Psoas muscle (tissue), 7 donors: ENCODE measurements at regions not wholly inside any gene's neighbourhood (a gene's known extent, or its start where the extent isn't known, plus 50 kb on each side); places are given as distances from the start of the nearest gene placed in this dataset.

Experiments
- ATAC-seq, 4 donors: fragments of 200-7000 bp; cut with Tn5 transposase; one replicate each; pipeline ENCODE4 v1.9.1; 2020; ENCODE audit warnings: moderate library complexity in 3 of 4, mild to moderate bottlenecking in 2 of 4
- DNase-seq, 2 donors: peaks; one replicate each; pipeline ENCODE4 v3.0.0-alpha.2; 2020
- H3K27ac ChIP-seq: fragments of 200-600 bp; one replicate; pipeline ENCODE4 v1.8.0; 2022
- H3K27me3 ChIP-seq, 3 donors: fragments of 200-600 bp in 1 of 3; one replicate each; pipeline versions ENCODE4 v1.6.1 to v1.8.0; 2013 to 2022; ENCODE audit warnings: low read length in 2 of 3, mild to moderate bottlenecking in 2 of 3, moderate library complexity in 1 of 3; ENCODE audit not compliant: insufficient read depth in 3 of 3
- H3K36me3 ChIP-seq, 2 donors: fragments of 200-600 bp in 1 of 2; one replicate each; pipeline versions ENCODE4 v1.6.1 to v1.8.0; 2013 to 2022; ENCODE audit warnings: low read depth in 1 of 2, mild to moderate bottlenecking in 1 of 2, moderate library complexity in 1 of 2; ENCODE audit not compliant: insufficient read depth in 1 of 2
- H3K4me1 ChIP-seq: fragments of 200-600 bp; one replicate; pipeline ENCODE4 v1.8.0; 2022
- H3K4me3 ChIP-seq: fragments of 200-600 bp; one replicate; pipeline ENCODE4 v1.8.0; 2022; ENCODE audit warnings: mild to moderate bottlenecking
- H3K9me3 ChIP-seq: fragments of 200-600 bp; one replicate; pipeline ENCODE4 v1.8.0; 2022
- WGBS, 3 donors: extraction: QIAGEN DNeasy Blood & Tissue Kit; methylation state at CpG; one replicate each; pipeline versions ENCODE4 v1.1.6 to v1.1.7; 2013; 5-methylcytosine and 5-hydroxymethylcytosine counted together
- intact Hi-C, 2 donors: fragments of 100-400 bp; cut with DNase I; formaldehyde crosslinking; loops; one replicate each; pipeline versions ENCODE4 v1.11.0 to v1.14.2; 2022
- TF ChIP-seq, protein P1 (sequence below): fragments of 200-600 bp; IDR thresholded peaks from one replicate; pipeline ENCODE4 v1.8.0; 2022; ENCODE audit warnings: antibody characterized with exemption
- donor health status: healthy with polysubstance abuse.
- donor health status: DM: no; HTN: no; CAD: no; lungs with moderate emphysema.
- donor health status: Bipolar disorder and iron deficiency.
- donor health status: healthy.
- donor health status: DM: yes; HTN: yes; CAD: no.
- donor health status: DM: no; HTN: no; CAD: no.
- donor health status: DM: yes; HTN: yes; CAD: no.

DNA sequence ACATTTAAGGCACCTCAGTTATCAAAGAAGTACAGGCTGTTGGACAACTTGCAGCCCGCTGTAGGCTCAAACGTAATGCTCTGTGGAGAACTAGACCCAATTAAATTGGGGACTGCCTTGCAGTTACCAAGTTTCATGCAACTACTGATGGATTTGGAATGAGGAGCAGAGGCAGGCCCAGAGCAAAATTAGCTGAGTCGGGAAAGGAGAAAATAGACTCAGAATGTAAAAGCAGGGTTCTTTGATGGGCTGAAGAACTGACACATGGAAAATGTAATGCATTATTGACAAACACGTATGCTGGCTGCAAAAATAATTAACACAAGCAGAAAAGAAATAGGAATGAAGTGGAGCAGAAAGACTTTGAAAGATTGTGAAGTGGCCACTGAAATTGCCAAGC, 432.7 kb upstream of the HNRNPA3 start:
- no peak for DNase-seq
- WGBS, 3 donors, result 92% methylated on average over 4 of the region's 4 CpGs

DNA sequence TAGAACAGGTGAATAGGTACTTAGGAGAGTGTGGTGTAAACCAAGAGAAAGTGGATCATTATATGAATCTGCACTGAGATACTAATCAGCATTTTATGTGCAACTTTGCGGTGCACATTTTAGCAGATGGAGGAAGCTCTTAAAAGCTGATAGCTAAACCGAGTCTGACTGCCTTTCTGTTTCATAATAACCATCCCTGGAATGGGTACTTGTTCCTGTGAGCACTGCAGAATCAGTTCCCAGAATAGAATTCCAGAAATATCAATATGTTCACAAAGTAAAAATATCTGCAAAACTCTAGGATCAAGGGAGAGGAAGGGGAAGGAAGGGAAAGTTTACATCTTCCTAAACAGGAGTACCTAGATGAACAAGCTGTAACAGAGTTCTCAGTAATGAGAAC, 432.2 kb upstream of the HNRNPA3 start:
- Histone ChIP-seq H3K4me3 (no peak overlapping the region), H3K9me3 (no peaks in the 10 kb centered on the region), H3K36me3 (no peaks in the 10 kb centered on the region), H3K27ac (no peak overlapping the region), H3K4me1 (peaks cover 19% of the 10 kb centered on the region), H3K27me3 (no peaks in the 10 kb centered on the region)
- ATAC-seq, result no peak
- TF ChIP-seq, protein P1, sequence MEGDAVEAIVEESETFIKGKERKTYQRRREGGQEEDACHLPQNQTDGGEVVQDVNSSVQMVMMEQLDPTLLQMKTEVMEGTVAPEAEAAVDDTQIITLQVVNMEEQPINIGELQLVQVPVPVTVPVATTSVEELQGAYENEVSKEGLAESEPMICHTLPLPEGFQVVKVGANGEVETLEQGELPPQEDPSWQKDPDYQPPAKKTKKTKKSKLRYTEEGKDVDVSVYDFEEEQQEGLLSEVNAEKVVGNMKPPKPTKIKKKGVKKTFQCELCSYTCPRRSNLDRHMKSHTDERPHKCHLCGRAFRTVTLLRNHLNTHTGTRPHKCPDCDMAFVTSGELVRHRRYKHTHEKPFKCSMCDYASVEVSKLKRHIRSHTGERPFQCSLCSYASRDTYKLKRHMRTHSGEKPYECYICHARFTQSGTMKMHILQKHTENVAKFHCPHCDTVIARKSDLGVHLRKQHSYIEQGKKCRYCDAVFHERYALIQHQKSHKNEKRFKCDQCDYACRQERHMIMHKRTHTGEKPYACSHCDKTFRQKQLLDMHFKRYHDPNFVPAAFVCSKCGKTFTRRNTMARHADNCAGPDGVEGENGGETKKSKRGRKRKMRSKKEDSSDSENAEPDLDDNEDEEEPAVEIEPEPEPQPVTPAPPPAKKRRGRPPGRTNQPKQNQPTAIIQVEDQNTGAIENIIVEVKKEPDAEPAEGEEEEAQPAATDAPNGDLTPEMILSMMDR, result no peak
- intact Hi-C loops, result no loop called here
- DNase-seq, result no peak
- WGBS, 3 donors, result 64 to 80% (median 76%) methylated on average over 2 of the region's 2 CpGs

More for the DNA sequence above, 432.7 kb upstream of the HNRNPA3 start:
- intact Hi-C loops, result no loop called here
- ATAC-seq, result no peak
- Histone ChIP-seq H3K36me3 (no peaks in the 10 kb centered on the region), H3K4me1 (peaks cover 15% of the 10 kb centered on the region), H3K9me3 (no peaks in the 10 kb centered on the region), H3K4me3 (no peak overlapping the region), H3K27ac (no peak overlapping the region), H3K27me3 (no peaks in the 10 kb centered on the region)
- TF ChIP-seq, protein P1, result no peak

DNA sequence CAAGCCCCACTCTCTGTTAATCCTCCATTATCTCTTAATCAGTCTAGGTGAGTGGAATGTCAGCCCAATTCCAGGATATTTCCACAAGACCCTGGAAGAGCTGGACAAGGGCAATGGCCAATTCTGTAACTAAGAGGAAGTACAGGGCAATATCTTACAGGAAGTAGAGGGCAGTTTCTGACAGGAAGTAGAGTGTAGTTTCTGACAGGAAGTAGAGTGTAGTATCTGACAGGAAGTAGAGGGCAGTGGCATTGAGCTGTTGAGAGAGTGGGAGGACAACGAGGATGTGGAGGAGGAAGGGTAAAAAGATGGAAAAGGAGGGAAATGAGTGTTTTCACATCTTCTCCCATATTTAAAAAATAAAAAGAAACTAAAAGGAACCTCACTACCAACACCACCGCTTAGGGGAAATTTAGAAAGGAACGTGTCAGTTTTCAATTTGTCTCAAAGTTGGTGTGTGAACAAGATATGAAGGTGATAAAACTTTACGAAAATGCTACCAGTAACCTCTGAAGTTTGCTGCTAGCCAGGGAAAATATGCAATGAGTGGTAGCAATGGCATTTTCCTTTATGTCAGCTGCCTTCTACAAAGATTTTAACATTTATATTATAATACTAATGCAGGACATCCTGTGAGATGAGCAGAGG, 430.9 kb upstream of the HNRNPA3 start:
- no peak for DNase-seq
- no peaks in the 10 kb centered on the region for H3K9me3 ChIP-seq
- WGBS, 3 donors, result 69 to 85% (median 72%) methylated on average over 4 of the region's 4 CpGs

DNA sequence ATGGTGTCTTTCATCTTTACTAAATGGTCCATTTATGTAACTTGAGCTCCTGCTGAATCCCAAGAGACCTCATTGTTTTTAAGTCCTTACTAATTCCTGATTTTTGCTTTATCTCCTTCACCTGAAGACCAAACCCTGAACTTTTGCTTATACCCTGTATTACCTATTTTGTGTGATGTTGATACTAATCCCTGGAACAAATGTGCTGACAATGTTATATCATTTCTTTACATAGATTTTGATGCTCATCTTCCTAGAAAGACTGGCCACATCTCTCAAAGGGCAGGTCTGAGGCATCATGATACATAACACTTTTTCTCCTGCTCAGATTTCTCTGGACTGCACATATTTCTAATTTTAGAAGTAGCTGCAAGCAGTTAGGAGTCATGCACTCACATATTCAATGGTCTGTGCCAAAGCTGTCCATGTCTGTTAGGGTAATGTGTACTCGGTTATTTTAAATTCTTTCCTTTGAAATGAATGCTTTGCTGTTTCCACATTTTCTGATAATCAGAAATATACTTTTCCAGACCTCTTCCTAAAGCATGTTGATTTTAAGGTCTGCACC, 427.9 kb upstream of the HNRNPA3 start:
- intact Hi-C loops, result no loop called here
- ATAC-seq, result peak; percentile 75 to 98 (median 90)
- Histone ChIP-seq H3K9me3 (no peaks in the 10 kb centered on the region), H3K27ac (no peak overlapping the region), H3K4me1 (peaks cover 7% of the 10 kb centered on the region), H3K36me3 (no peaks in the 10 kb centered on the region), H3K4me3 (no peak overlapping the region), H3K27me3 (no peaks in the 10 kb centered on the region)
- TF ChIP-seq, protein P1, result no peak
- no peak for DNase-seq
- 15 to 49% (median 27%) methylated on average over 1 of the region's 1 CpG for WGBS, 3 donors

More for the DNA sequence above, 430.9 kb upstream of the HNRNPA3 start:
- Histone ChIP-seq H3K27me3 (no peaks in the 10 kb centered on the region), H3K36me3 (no peaks in the 10 kb centered on the region), H3K4me1 (peaks cover 21% of the 10 kb centered on the region), H3K4me3 (no peak overlapping the region), H3K27ac (no peak overlapping the region)
- intact Hi-C loops, result no loop called here
- no peak for ATAC-seq
- TF ChIP-seq, protein P1, result no peak
